RWPE2 (cell line): ENCODE measurements at regions not wholly inside any gene's neighbourhood (a gene's known extent, or its start where the extent isn't known, plus 50 kb on each side); places are given as distances from the start of the nearest gene placed in this dataset.

Experiments used
- ATAC-seq: fragments of 200-7000 bp; cut with Tn5 transposase; 3 replicates; pipeline ENCODE4 v1.9.1; 2021; ENCODE audit warnings: low read depth
- DNase-seq: peaks from one replicate; pipeline ENCODE4 v3.0.0-alpha.2; 2020; ENCODE audit warnings: low spot score
- H3K27ac ChIP-seq: fragments of 450-650 bp; 2 replicates; pipeline ENCODE4 v1.5.1; 2017; ENCODE audit warnings: mild to moderate bottlenecking; ENCODE audit not compliant: poor library complexity, severe bottlenecking
- H3K27me3 ChIP-seq: fragments of 250-450 bp; sonication (Bioruptor Pico); 2 replicates; pipeline ENCODE4 v1.5.1; 2021; ENCODE audit warnings: mild to moderate bottlenecking, moderate library complexity; ENCODE audit not compliant: insufficient read depth, poor library complexity, severe bottlenecking
- H3K36me3 ChIP-seq: fragments of 250-450 bp; sonication (Bioruptor Pico); 2 replicates; pipeline ENCODE4 v1.5.1; 2020; ENCODE audit warnings: low read depth, mild to moderate bottlenecking, moderate library complexity
- H3K4me1 ChIP-seq: fragments of 250-450 bp; sonication (Bioruptor Pico); 2 replicates; pipeline ENCODE4 v1.5.1; 2021; ENCODE audit warnings: mild to moderate bottlenecking, moderate library complexity; ENCODE audit not compliant: insufficient read depth, poor library complexity, severe bottlenecking
- H3K4me3 ChIP-seq: fragments of 250-450 bp; sonication (Bioruptor Pico); 2 replicates; pipeline ENCODE4 v1.5.1; 2021; ENCODE audit warnings: mild to moderate bottlenecking, moderate library complexity; ENCODE audit not compliant: severe bottlenecking
- H3K9me3 ChIP-seq: fragments of 250-450 bp; sonication (Bioruptor Pico); 2 replicates; pipeline ENCODE4 v1.5.1; 2021; ENCODE audit warnings: mild to moderate bottlenecking, moderate library complexity; ENCODE audit not compliant: severe bottlenecking
- TF ChIP-seq, protein P1 (sequence below): fragments of 450-650 bp; IDR thresholded peaks from one replicate; pipeline ENCODE4 v1.5.1; 2017; ENCODE audit warnings: mild to moderate bottlenecking, moderate library complexity; ENCODE audit not compliant: poor library complexity, severe bottlenecking

DNA sequence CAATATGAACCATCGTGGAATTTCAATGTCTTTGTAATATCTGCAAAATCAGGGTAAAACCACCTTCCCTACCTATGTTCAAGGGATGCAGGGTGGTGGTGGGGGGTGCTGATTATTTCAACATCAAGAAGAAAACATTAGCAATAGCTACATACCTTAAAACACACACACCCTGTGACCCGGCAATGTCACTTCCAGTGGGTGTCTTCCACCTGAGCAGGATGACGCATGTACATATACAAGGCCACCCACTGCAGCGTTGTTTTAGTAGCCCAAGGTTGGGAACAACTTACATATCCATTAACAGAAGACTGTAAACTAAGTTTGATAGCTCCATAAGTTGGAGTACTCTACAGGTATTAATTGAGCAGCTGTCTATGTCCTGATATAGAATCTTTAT is 62.6 kb upstream of the SIRPG start:
- Histone ChIP-seq H3K9me3 (no peaks in the 10 kb centered on the region), H3K4me3 (no peak overlapping the region), H3K27ac (peak overlapping the region; percentile 68), H3K36me3 (no peaks in the 10 kb centered on the region), H3K4me1 (peaks cover 14% of the 10 kb centered on the region), H3K27me3 (no peaks in the 10 kb centered on the region)
- TF ChIP-seq, protein P1, sequence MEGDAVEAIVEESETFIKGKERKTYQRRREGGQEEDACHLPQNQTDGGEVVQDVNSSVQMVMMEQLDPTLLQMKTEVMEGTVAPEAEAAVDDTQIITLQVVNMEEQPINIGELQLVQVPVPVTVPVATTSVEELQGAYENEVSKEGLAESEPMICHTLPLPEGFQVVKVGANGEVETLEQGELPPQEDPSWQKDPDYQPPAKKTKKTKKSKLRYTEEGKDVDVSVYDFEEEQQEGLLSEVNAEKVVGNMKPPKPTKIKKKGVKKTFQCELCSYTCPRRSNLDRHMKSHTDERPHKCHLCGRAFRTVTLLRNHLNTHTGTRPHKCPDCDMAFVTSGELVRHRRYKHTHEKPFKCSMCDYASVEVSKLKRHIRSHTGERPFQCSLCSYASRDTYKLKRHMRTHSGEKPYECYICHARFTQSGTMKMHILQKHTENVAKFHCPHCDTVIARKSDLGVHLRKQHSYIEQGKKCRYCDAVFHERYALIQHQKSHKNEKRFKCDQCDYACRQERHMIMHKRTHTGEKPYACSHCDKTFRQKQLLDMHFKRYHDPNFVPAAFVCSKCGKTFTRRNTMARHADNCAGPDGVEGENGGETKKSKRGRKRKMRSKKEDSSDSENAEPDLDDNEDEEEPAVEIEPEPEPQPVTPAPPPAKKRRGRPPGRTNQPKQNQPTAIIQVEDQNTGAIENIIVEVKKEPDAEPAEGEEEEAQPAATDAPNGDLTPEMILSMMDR: no peak
- no peak for ATAC-seq
- no peak for DNase-seq

DNA sequence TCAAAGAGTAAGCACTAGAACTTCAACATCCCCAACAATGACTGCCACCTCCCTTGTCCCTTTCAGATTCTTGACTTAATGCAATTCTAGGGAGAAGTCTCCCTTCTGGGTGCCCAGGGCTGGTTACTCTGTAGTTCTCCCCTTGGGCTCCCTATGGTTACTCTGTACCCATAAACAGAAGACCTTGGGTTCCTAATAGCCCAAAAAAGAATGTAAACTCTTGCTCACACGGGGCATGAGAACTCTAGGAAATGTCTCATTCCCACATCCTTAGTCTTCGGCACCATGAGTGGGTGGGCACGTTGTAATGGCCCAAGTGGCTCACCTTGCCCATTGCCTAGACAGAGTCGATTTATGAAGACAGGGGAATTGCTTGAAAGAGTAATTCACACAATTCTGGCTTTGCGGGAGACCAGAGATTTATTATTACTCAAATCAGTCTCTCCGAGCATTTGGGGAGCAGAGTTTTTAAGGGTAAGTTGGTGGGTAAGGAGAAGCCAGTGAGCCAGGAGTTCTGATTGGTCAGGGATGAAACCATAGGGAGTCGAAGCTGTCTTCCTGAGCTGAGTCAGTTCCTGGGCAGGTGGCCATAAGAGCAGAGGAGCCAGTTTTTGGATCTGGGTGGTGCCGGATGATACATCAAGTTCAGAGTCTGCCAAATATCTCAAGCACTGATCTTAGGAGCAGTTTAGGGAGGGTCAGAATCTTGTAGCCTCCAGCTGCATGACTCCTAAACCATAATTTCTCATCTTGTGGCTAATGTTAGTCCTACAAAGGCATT is 61.2 kb upstream of the SIRPG start:
- Histone ChIP-seq H3K4me3 (no peak overlapping the region), H3K27ac (peak overlapping the region; percentile 68), H3K27me3 (no peaks in the 10 kb centered on the region), H3K4me1 (peaks cover 14% of the 10 kb centered on the region), H3K36me3 (no peaks in the 10 kb centered on the region), H3K9me3 (no peaks in the 10 kb centered on the region)
- DNase-seq: peak; percentile 90
- peak; percentile 98 for ATAC-seq
- TF ChIP-seq, protein P1: no peak

DNA sequence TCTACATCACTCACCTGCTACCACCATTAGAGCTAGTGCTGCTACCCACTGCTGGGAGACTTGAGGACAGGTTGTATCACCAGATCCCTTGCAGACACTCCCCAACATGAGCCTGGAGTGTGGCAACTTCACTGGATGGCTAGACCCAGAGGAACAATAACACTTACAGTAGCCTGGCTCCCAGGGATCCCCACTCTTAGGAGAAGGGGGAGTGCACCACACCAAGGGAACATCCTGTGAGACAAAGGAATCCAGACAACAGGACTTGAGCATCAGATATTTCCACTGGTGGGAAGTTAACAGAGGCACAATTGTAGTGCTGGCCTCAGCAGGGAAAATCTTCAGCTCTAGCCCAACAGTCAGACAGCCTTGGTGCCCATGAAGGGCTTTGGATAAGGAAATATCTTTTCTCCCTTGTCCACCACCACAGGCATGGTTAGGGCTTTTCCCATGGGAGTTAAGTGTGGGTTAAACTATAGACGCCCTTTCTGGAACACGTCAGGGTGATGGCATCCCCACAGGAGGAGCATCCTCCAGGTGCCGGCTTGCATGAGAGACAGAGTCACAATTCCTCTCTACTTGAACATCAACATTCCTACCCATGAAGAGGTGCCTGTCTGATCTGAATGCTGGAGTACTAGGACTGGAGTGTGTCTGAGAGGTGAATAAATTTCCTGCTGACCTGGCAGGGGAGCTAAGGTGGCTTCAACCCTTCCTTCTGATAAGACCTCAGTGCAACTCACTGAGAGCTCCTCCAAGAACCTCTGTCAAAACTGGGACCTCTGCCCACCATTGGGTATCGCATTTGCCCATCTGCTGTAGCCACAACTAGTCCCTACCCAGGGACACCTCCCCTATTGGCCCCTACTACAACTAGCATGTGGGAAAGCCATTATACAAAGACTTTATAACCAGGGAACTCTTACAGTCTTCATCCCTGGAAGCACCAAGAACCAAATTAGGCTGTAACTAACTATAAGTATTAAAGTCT is 55.4 kb upstream of the SIRPG start:
- ATAC-seq (no peak), DNase-seq (no peak)
- no peak overlapping the region for H3K4me3 ChIP-seq
- H3K27ac ChIP-seq: no peak overlapping the region
- no peaks in the 10 kb centered on the region for H3K36me3 ChIP-seq
- H3K9me3 ChIP-seq: no peaks in the 10 kb centered on the region
- no peaks in the 10 kb centered on the region for H3K4me1 ChIP-seq
- TF ChIP-seq, protein P1: no peak
- no peaks in the 10 kb centered on the region for H3K27me3 ChIP-seq

DNA sequence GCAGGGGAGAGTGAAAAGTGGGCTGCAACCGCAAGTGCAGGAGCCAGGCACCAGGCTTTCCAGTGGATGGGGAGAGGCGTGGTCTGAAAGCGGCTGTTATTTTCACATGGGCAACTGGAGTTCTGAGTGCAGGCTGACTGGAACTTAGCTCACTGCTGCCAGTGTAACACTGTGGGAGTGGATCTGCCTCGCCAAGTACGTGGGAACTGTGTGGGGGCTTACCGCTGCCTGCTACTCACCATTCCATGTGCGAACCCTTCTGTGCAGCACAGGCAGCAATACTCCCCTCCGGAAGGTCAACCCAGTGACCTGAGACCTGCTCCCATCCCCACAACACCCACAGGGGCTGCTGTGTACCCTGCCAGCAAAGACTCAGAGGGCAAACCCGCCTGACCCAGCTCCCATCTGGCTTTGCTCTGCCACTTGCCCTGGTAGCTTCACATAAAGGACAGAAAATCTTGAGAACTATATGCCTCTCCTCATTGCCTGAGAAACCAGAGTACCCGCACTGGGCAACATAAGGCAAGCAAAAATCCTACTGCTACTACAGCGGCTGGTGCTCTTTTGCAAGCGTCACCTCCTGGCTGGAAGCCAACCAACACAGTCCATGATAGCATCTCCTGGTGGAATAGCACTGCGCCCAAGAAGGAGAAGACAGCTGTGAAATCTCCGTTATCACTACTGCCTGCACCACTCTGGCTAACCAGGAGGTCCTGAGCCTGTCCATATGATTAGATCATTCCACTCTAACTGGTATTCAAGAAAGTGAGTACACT is 54.4 kb upstream of the SIRPG start:
- ATAC-seq: no peak
- H3K9me3 ChIP-seq: no peaks in the 10 kb centered on the region
- no peaks in the 10 kb centered on the region for H3K36me3 ChIP-seq
- TF ChIP-seq, protein P1: no peak
- H3K4me1 ChIP-seq: no peaks in the 10 kb centered on the region
- no peak for DNase-seq
- no peaks in the 10 kb centered on the region for H3K27me3 ChIP-seq
- no peak overlapping the region for H3K27ac ChIP-seq
- H3K4me3 ChIP-seq: no peak overlapping the region
